ENCODE measurements at regions not wholly inside any gene's neighbourhood (a gene's known extent, or its start where the extent isn't known, plus 50 kb on each side); places are given as distances from the start of the nearest gene placed in this dataset.

DNA sequence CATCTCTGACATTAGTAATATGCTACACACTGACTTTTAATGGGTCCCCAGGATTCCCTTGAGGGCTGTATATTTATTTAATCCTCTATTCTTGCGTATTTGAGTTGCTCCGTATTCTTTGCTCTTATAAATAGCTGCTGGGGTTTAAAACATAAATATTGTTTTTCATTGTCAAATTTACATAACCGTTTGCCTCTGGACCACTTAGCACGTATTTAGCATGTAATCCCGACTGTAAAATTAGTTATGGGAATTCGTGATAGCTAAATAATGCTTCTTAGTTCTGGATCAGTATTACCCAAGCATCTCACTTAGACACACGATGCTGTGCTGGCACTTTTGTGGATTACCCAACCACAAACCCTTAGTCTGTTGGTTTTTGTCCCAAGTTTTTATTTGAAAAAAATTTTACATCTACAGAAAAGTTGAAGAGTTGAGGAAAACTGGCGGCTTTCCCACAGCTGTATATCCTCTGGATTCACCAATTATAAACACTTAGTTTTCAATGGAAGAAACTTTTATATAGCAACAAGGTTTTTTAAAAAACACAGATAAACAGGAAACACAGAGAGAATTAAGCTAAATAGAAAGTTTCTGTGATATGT, 296.8 kb upstream of the TPM1 start:
- intact Hi-C loops (cut with micrococcal nuclease): no loop called here

DNA sequence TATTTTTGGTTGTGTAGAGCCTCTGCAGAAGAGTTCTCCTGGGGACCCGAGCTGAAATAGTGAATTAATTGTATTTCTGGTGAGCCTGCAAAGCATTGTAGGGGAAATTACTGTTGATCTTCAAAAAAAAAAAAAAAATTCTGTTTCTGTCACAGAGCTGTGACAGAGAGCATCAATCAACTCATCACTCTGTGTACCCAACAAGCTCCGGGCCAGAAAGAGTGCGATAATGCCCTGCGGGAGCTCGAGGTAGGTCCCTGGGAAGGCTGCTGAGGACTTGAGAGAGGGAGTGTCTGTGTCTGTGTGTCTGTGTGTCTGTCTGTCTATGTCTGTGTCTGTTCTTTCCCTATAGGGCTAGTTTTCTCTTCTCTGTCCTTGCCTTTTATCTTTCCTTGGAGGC, 294.4 kb upstream of the TPM1 start:
- Mint-ChIP-seq H3K27ac (ENCODE audit: low read depth, unreplicated experiment) (no peak overlapping the region), H3K4me3 (ENCODE audit: unreplicated experiment) (no peak overlapping the region), H3K36me3 (ENCODE audit: insufficient read depth, unreplicated experiment) (no peaks in the 10 kb centered on the region), H3K27me3 (ENCODE audit: insufficient read depth, unreplicated experiment) (no peaks in the 10 kb centered on the region), H3K4me1 (ENCODE audit: insufficient read depth, unreplicated experiment) (peaks cover 14% of the 10 kb centered on the region), H3K9me3 (ENCODE audit: unreplicated experiment) (no peaks in the 10 kb centered on the region)
- intact Hi-C loops (cut with micrococcal nuclease): no loop called here
- DNase-seq (ENCODE audit: unreplicated experiment): no peak
- CTCF ChIA-PET: interaction anchor here (0.7 to 1.0 kb wide), 2 partner anchors 36 to 299 kb away, joined by 3 read pairs; no protein-coding TSS in a partner anchor
- TF ChIP-seq, protein P1, sequence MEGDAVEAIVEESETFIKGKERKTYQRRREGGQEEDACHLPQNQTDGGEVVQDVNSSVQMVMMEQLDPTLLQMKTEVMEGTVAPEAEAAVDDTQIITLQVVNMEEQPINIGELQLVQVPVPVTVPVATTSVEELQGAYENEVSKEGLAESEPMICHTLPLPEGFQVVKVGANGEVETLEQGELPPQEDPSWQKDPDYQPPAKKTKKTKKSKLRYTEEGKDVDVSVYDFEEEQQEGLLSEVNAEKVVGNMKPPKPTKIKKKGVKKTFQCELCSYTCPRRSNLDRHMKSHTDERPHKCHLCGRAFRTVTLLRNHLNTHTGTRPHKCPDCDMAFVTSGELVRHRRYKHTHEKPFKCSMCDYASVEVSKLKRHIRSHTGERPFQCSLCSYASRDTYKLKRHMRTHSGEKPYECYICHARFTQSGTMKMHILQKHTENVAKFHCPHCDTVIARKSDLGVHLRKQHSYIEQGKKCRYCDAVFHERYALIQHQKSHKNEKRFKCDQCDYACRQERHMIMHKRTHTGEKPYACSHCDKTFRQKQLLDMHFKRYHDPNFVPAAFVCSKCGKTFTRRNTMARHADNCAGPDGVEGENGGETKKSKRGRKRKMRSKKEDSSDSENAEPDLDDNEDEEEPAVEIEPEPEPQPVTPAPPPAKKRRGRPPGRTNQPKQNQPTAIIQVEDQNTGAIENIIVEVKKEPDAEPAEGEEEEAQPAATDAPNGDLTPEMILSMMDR (IDR thresholded peaks at IDR 0.05; ENCODE audit: unreplicated experiment): no peak
- BruUV-seq (replicated peaks): no TSS peak
- POLR2A ChIA-PET: interaction anchor here (1.4 kb wide), 1 partner anchor 9 kb away, joined by 3 read pairs; no protein-coding TSS in a partner anchor

More for the DNA sequence above, 296.8 kb upstream of the TPM1 start:
- Mint-ChIP-seq H3K36me3 (ENCODE audit: insufficient read depth, unreplicated experiment) (no peaks in the 10 kb centered on the region), H3K4me1 (ENCODE audit: insufficient read depth, unreplicated experiment) (peaks cover 25% of the 10 kb centered on the region), H3K27me3 (ENCODE audit: insufficient read depth, unreplicated experiment) (no peaks in the 10 kb centered on the region), H3K4me3 (ENCODE audit: unreplicated experiment) (no peak overlapping the region), H3K27ac (ENCODE audit: low read depth, unreplicated experiment) (no peak overlapping the region), H3K9me3 (ENCODE audit: unreplicated experiment) (no peaks in the 10 kb centered on the region)
- POLR2A ChIA-PET: interaction anchor here (2.2 kb wide), 1 partner anchor 13 kb away, joined by 9 read pairs; no protein-coding TSS in a partner anchor
- DNase-seq (ENCODE audit: unreplicated experiment): no peak
- TF ChIP-seq, protein P1 (IDR thresholded peaks at IDR 0.05; ENCODE audit: unreplicated experiment): no peak
- CTCF ChIA-PET: interaction anchor here (0.9 kb wide), 1 partner anchor 117 kb away, joined by 3 read pairs; no protein-coding TSS in a partner anchor
- no TSS peak for BruUV-seq (replicated peaks)

- POLR2A ChIA-PET: interaction anchor here (0.6 to 0.7 kb wide), 2 partner anchors 116 to 146 kb away, joined by 3 to 4 read pairs; no protein-coding TSS in a partner anchor
- Mint-ChIP-seq H3K27ac (ENCODE audit: low read depth, unreplicated experiment) (no peak overlapping the region), H3K4me1 (ENCODE audit: insufficient read depth, unreplicated experiment) (peaks cover 14% of the 10 kb centered on the region), H3K9me3 (ENCODE audit: unreplicated experiment) (no peaks in the 10 kb centered on the region), H3K27me3 (ENCODE audit: insufficient read depth, unreplicated experiment) (no peaks in the 10 kb centered on the region), H3K4me3 (ENCODE audit: unreplicated experiment) (no peak overlapping the region), H3K36me3 (ENCODE audit: insufficient read depth, unreplicated experiment) (peaks cover 4% of the 10 kb centered on the region)
- no peak for DNase-seq (ENCODE audit: unreplicated experiment)
- intact Hi-C loops (cut with micrococcal nuclease): no loop called here
- CTCF ChIA-PET: interaction anchor here (0.9 to 1.0 kb wide), 2 partner anchors 10 to 14 kb away, joined by 3 read pairs; no protein-coding TSS in a partner anchor
- BruUV-seq (replicated peaks): no TSS peak
- TF ChIP-seq, protein P1 (IDR thresholded peaks at IDR 0.05; ENCODE audit: unreplicated experiment): no peak
Observed at GRCh38 chr15:62749036-62749815, 293.3 kb upstream of the TPM1 start.

GRCh38 chr15:62750471-62750870, 292.1 kb upstream of the TPM1 start:
- TF ChIP-seq, protein P1 (IDR thresholded peaks at IDR 0.05; ENCODE audit: unreplicated experiment): no peak
- ChIA-PET CTCF (interaction anchor here (0.9 kb wide), 1 partner anchor 9 kb away, joined by 4 read pairs; no protein-coding TSS in a partner anchor), POLR2A (no interaction called here)
- Mint-ChIP-seq H3K4me1 (ENCODE audit: insufficient read depth, unreplicated experiment) (peaks cover 14% of the 10 kb centered on the region), H3K36me3 (ENCODE audit: insufficient read depth, unreplicated experiment) (peaks cover 6% of the 10 kb centered on the region), H3K4me3 (ENCODE audit: unreplicated experiment) (no peak overlapping the region), H3K9me3 (ENCODE audit: unreplicated experiment) (no peaks in the 10 kb centered on the region), H3K27me3 (ENCODE audit: insufficient read depth, unreplicated experiment) (no peaks in the 10 kb centered on the region), H3K27ac (ENCODE audit: low read depth, unreplicated experiment) (no peak overlapping the region)
- BruUV-seq (replicated peaks): no TSS peak
- intact Hi-C loops (cut with micrococcal nuclease): no loop called here
- no peak for DNase-seq (ENCODE audit: unreplicated experiment)
